ENCODE measurements at regions not wholly inside any gene's neighbourhood (a gene's known extent, or its start where the extent isn't known, plus 50 kb on each side); places are given as distances from the start of the nearest gene placed in this dataset.

DNA sequence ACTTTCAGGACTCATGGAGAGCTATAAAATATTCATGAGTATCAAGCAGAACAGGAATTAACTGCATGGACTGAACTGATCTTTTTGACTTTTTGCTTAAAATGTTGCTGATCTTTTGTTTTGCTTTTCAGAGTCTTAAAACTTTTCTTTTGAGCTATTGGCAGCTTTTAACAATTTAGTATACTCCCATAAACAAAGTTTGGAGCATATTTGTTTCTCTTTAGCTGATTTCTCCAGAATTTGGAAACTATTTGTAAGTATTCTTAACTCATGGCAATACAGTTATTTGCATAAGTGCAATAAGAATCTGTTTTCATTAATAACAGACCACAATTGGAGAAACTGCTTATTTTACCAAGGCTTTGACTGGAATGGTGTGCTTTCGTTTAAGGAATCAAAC lies 73.4 kb upstream of the C1GALT1 start:
- CTCF ChIA-PET = interaction anchor here (0.5 kb wide), 1 partner anchor 141 kb away, joined by 3 read pairs; no protein-coding TSS in a partner anchor

DNA sequence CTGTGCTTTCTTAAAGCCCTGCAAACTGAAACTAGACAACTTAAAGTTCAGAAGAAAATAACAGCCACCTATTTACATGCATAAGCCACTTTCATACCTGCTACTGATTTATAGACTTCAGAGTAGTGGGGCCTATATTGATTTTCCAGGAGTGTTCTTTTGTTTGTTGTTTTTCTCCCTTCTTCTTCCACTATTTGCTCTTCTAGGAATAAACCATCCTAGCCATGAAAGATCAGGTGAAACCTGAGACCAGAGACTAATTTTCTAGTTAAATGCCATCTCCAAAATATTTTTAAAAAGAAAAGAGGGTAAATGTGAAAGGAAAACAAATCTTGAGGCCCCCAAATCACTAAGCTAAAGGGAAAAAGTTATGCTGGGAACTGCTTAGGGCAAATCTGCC lies 72.4 kb upstream of the C1GALT1 start:
- POLR2A ChIA-PET = no interaction called here
- Histone ChIP-seq H3K4me3 (ENCODE audit: low read depth, low read length) (no peak overlapping the region), H3K9me3 (no peaks in the 10 kb centered on the region), H3K4me1 (peaks cover 19% of the 10 kb centered on the region), H3K36me3 (ENCODE audit: control insufficient read depth, insufficient read depth, low read length) (no peaks in the 10 kb centered on the region), H3K27me3 (replicated peaks; ENCODE audit: control insufficient read depth, insufficient read depth, low read length) (no peaks in the 10 kb centered on the region)
- H3K36me3 Mint-ChIP-seq (ENCODE audit: insufficient read depth, unreplicated experiment) = no peaks in the 10 kb centered on the region
- no peaks in the 10 kb centered on the region for H3K27me3 Mint-ChIP-seq (ENCODE audit: insufficient read depth, unreplicated experiment)
- no peak for DNase-seq
- H3K4me3 Mint-ChIP-seq (ENCODE audit: unreplicated experiment) = no peak overlapping the region
- no peaks in the 10 kb centered on the region for H3K9me3 Mint-ChIP-seq (ENCODE audit: unreplicated experiment)
- TF ChIP-seq, protein P1, sequence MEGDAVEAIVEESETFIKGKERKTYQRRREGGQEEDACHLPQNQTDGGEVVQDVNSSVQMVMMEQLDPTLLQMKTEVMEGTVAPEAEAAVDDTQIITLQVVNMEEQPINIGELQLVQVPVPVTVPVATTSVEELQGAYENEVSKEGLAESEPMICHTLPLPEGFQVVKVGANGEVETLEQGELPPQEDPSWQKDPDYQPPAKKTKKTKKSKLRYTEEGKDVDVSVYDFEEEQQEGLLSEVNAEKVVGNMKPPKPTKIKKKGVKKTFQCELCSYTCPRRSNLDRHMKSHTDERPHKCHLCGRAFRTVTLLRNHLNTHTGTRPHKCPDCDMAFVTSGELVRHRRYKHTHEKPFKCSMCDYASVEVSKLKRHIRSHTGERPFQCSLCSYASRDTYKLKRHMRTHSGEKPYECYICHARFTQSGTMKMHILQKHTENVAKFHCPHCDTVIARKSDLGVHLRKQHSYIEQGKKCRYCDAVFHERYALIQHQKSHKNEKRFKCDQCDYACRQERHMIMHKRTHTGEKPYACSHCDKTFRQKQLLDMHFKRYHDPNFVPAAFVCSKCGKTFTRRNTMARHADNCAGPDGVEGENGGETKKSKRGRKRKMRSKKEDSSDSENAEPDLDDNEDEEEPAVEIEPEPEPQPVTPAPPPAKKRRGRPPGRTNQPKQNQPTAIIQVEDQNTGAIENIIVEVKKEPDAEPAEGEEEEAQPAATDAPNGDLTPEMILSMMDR (IDR thresholded peaks at IDR 0.05; ENCODE audit: insufficient read depth in 1 of 2, low read depth in 1 of 2, low read length in 1 of 2, severe bottlenecking in 1 of 2, unreplicated experiment in 1 of 2) = no peak
- H3K27ac Mint-ChIP-seq (ENCODE audit: unreplicated experiment) = no peak overlapping the region
- no TSS peak for BruUV-seq (replicated peaks)
- H3K4me1 Mint-ChIP-seq (ENCODE audit: low read depth, unreplicated experiment) = peaks cover 34% of the 10 kb centered on the region
- intact Hi-C loops (cut with micrococcal nuclease; ENCODE audit: unreplicated experiment) = loop anchor here (10.0 kb wide), 2 partner anchors 155 to 455 kb away; partner anchors contain the start of gene MIOS
- CTCF ChIA-PET = interaction anchor here (1.6 kb wide), 1 partner anchor 73 kb away, joined by 4 read pairs; the partner anchor contains the start of gene C1GALT1

More for the DNA sequence above, 73.4 kb upstream of the C1GALT1 start:
- intact Hi-C loops (cut with micrococcal nuclease; ENCODE audit: unreplicated experiment) = loop anchor here (10.0 kb wide), 1 partner anchor 156 kb away; no protein-coding TSS in a partner anchor
- BruUV-seq (replicated peaks) = no TSS peak
- H3K36me3 Mint-ChIP-seq (ENCODE audit: insufficient read depth, unreplicated experiment) = no peaks in the 10 kb centered on the region
- H3K4me3 Mint-ChIP-seq (ENCODE audit: unreplicated experiment) = no peak overlapping the region
- POLR2A ChIA-PET = no interaction called here
- TF ChIP-seq, protein P1 (IDR thresholded peaks at IDR 0.05; ENCODE audit: insufficient read depth in 1 of 2, low read depth in 1 of 2, low read length in 1 of 2, severe bottlenecking in 1 of 2, unreplicated experiment in 1 of 2) = no peak
- no peaks in the 10 kb centered on the region for H3K27me3 ChIP-seq (replicated peaks; ENCODE audit: control insufficient read depth, insufficient read depth, low read length)
- no peaks in the 10 kb centered on the region for H3K27me3 Mint-ChIP-seq (ENCODE audit: insufficient read depth, unreplicated experiment)
- no peak for DNase-seq
- no peak overlapping the region for H3K4me3 ChIP-seq (ENCODE audit: low read depth, low read length)
- H3K4me1 Mint-ChIP-seq (ENCODE audit: low read depth, unreplicated experiment) = peaks cover 27% of the 10 kb centered on the region
- H3K9me3 ChIP-seq = no peaks in the 10 kb centered on the region
- H3K9me3 Mint-ChIP-seq (ENCODE audit: unreplicated experiment) = no peaks in the 10 kb centered on the region
- no peak overlapping the region for H3K27ac Mint-ChIP-seq (ENCODE audit: unreplicated experiment)
- peaks cover 9% of the 10 kb centered on the region for H3K4me1 ChIP-seq
- no peaks in the 10 kb centered on the region for H3K36me3 ChIP-seq (ENCODE audit: control insufficient read depth, insufficient read depth, low read length)

DNA sequence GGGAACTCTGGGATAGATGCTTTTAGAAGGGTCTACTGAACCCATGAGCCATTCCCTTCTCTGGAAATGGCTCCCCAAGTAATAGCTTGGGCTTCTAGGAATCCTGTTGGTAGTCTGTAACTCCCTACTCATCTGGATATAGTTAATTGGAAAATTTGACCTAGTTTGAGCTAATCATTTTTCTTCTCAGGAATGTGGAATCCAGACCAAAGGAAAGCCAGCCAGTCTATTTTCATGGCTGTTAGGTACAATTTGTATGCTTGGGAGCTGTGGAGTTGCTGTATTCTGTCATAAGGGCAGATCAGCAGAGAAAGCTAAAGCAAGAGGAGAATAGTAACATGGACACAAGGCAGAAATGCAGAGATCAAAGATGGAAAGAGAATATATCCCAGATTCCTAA lies 71.6 kb upstream of the C1GALT1 start:
- no TSS peak for BruUV-seq (replicated peaks)

More for the DNA sequence above, 71.6 kb upstream of the C1GALT1 start:
- intact Hi-C loops (cut with micrococcal nuclease; ENCODE audit: unreplicated experiment) = loop anchor here (10.0 kb wide), 1 partner anchor 454 kb away; the partner anchor contains the start of gene MIOS
- H3K4me3 ChIP-seq (ENCODE audit: low read depth, low read length) = no peak overlapping the region
- H3K27me3 ChIP-seq (replicated peaks; ENCODE audit: control insufficient read depth, insufficient read depth, low read length) = no peaks in the 10 kb centered on the region
- no peak for DNase-seq
- no peaks in the 10 kb centered on the region for H3K36me3 Mint-ChIP-seq (ENCODE audit: insufficient read depth, unreplicated experiment)
- no peak overlapping the region for H3K4me3 Mint-ChIP-seq (ENCODE audit: unreplicated experiment)
- ChIA-PET CTCF (interaction anchor here (1.6 kb wide), 1 partner anchor 72 kb away, joined by 4 read pairs; the partner anchor contains the start of gene C1GALT1), POLR2A (no interaction called here)
- no peaks in the 10 kb centered on the region for H3K27me3 Mint-ChIP-seq (ENCODE audit: insufficient read depth, unreplicated experiment)
- H3K4me1 ChIP-seq = peaks cover 26% of the 10 kb centered on the region
- H3K36me3 ChIP-seq (ENCODE audit: control insufficient read depth, insufficient read depth, low read length) = no peaks in the 10 kb centered on the region
- peaks cover 38% of the 10 kb centered on the region for H3K4me1 Mint-ChIP-seq (ENCODE audit: low read depth, unreplicated experiment)
- no peaks in the 10 kb centered on the region for H3K9me3 Mint-ChIP-seq (ENCODE audit: unreplicated experiment)
- TF ChIP-seq, protein P1 (IDR thresholded peaks at IDR 0.05; ENCODE audit: insufficient read depth in 1 of 2, low read depth in 1 of 2, low read length in 1 of 2, severe bottlenecking in 1 of 2, unreplicated experiment in 1 of 2) = no peak
- H3K9me3 ChIP-seq = no peaks in the 10 kb centered on the region
- no peak overlapping the region for H3K27ac Mint-ChIP-seq (ENCODE audit: unreplicated experiment)
